HCT116 (cell line): ENCODE measurements at regions not wholly inside any gene's neighbourhood (a gene's known extent, or its start where the extent isn't known, plus 50 kb on each side); places are given as distances from the start of the nearest gene placed in this dataset.

Experiments used
- CTCF ChIP-seq, 3 experiments: fragments of 200-600 bp in 1 of 3; sonication (generic) in 1 of 3; IDR thresholded peaks in 2 of 3; conservative IDR thresholded peaks in 1 of 3; 2 replicates each; pipeline ENCODE4 v1.5.1; 2012 to 2017; ENCODE audit warnings: low read depth in 2 of 3, low read length in 2 of 3, antibody characterized with exemption in 1 of 3, borderline replicate concordance in 1 of 3, control low read depth in 1 of 3, mild to moderate bottlenecking in 1 of 3, mixed read lengths in 1 of 3, mixed run types in 1 of 3, moderate library complexity in 1 of 3; ENCODE audit not compliant: insufficient read depth in 1 of 3
- EGR1 ChIP-seq: IDR thresholded peaks from 2 replicates; pipeline ENCODE4 v1.6.1; 2012; ENCODE audit warnings: low read depth
- EZH2 ChIP-seq: fragments of 200-600 bp; sonication (generic); IDR thresholded peaks from 2 replicates; pipeline ENCODE4 v1.6.1; 2017; ENCODE audit warnings: antibody characterized with exemption, mixed run types
- EZH2phosphoT487 ChIP-seq: fragments of 200-600 bp; IDR thresholded peaks from 2 replicates; pipeline ENCODE4 v1.6.1; 2018; ENCODE audit warnings: antibody characterized with exemption, borderline replicate concordance
- JUND ChIP-seq: IDR thresholded peaks from 2 replicates; pipeline ENCODE4 v1.6.1; 2012
- POLR2A ChIP-seq: IDR thresholded peaks from 2 replicates; pipeline ENCODE4 v1.7.0; 2011; ENCODE audit warnings: borderline replicate concordance; ENCODE audit not compliant: insufficient read depth, insufficient read length; ENCODE audit errors: extremely low read depth
- POLR2AphosphoS5 ChIP-seq: IDR thresholded peaks from 2 replicates; pipeline ENCODE4 v1.6.1; 2011; ENCODE audit warnings: mild to moderate bottlenecking, low read depth, low read length, moderate library complexity
- RAD21 ChIP-seq: IDR thresholded peaks from 2 replicates; pipeline ENCODE4 v1.6.1; 2012; ENCODE audit warnings: low read depth, mild to moderate bottlenecking
- YY1 ChIP-seq: IDR thresholded peaks from 2 replicates; pipeline ENCODE4 v1.6.1; 2011; ENCODE audit warnings: low read length, low read depth, moderate library complexity, mild to moderate bottlenecking; ENCODE audit not compliant: insufficient replicate concordance; ENCODE audit errors: extremely low read depth

DNA sequence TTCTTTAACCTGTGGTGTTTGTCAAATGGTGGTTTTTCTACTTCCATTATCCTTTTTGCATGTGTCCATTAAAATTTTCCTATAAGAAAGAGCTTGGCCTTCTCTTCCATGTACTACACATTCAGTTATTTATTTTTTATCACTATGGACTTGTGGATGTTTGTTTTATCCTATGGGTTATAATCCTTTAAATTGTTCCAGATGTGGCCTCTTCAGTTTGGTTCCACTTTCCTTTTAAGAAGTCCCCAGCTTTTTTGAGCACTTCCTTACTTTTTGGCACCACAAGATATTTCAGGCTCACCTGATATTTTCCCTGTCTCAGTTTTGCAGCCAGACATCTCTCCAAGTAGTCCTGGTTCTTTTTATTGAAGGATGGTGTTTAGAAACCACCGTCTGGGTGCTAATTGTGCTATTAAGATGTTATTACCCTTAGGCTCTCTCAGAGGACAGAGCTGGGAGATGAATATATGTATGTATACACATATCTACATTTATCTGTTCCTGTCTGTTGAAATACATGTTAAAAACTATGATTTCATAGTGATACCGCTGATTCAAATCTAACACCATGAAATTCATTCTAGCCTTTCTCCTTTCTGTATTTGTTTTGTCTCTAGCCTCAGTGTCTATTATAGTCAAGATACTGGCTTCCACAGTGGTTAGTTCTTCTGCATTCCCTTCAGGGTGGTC, 408.5 kb upstream of the RGS6 start:
- TF ChIP-seq CTCF (IDR thresholded peaks at IDR 0.05 in 2 of 3, conservative IDR thresholded peaks at IDR 0.05 in 1 of 3; ENCODE audit: borderline replicate concordance in 1 of 3, insufficient read depth in 1 of 3, low read depth in 2 of 3, low read length in 2 of 3) (no peak), RAD21 (no peak), JUND (no peak), EZH2 (no peak), EZH2phosphoT487 (no peak), EGR1 (no peak), POLR2A (no peak), YY1 (no peak), POLR2AphosphoS5 (no peak)
